Gastrocnemius medialis (tissue), 4 donors: ENCODE measurements at regions not wholly inside any gene's neighbourhood (a gene's known extent, or its start where the extent isn't known, plus 50 kb on each side); places are given as distances from the start of the nearest gene placed in this dataset.

Experiments
- ATAC-seq, 2 donors: fragments of 150-250 bp; one replicate each; pipeline ENCODE4 v1.9.1; 2016
- DNase-seq, 2 donors: peaks; one replicate each; pipeline ENCODE4 v3.0.0-alpha.2; 2019
- H3K27ac ChIP-seq, 4 donors: fragments of 200-600 bp; sonication (generic); 1 replicate in 1 of 4; 2 replicates in 3 of 4; pipeline ENCODE4 v1.5.1; 2016 to 2018; ENCODE audit warnings: mild to moderate bottlenecking in 2 of 4, moderate library complexity in 1 of 4
- H3K27me3 ChIP-seq, 3 donors: fragments of 200-600 bp; sonication (generic) in 2 of 3; 1 replicate in 1 of 3; 2 replicates in 2 of 3; pipeline versions ENCODE4 v1.5.1 to v1.6.0; 2016 to 2019; ENCODE audit warnings: mild to moderate bottlenecking in 1 of 3, moderate library complexity in 1 of 3
- H3K36me3 ChIP-seq, 2 donors: fragments of 200-600 bp; sonication (generic) in 1 of 2; one replicate each; pipeline ENCODE4 v1.5.1; 2017 to 2018
- H3K4me1 ChIP-seq, 2 donors: fragments of 200-600 bp; sonication (generic) in 1 of 2; one replicate each; pipeline ENCODE4 v1.5.1; 2016 to 2017; ENCODE audit warnings: mild to moderate bottlenecking in 2 of 2
- H3K4me3 ChIP-seq, 4 donors: fragments of 200-600 bp; sonication (generic) in 3 of 4; 1 replicate in 1 of 4; 2 replicates in 3 of 4; pipeline ENCODE4 v1.5.1; 2016 to 2019; ENCODE audit warnings: mild to moderate bottlenecking in 2 of 4
- H3K9me3 ChIP-seq, 3 donors: fragments of 200-600 bp; sonication (generic) in 2 of 3; 1 replicate in 1 of 3; 2 replicates in 2 of 3; pipeline ENCODE4 v1.5.1; 2016 to 2019
- POLR2A ChIP-seq, 2 donors: fragments of 450-650 bp; IDR thresholded peaks; one replicate each; pipeline ENCODE4 v1.6.1; 2017; ENCODE audit warnings: antibody characterized with exemption in 2 of 2, mild to moderate bottlenecking in 2 of 2, moderate library complexity in 2 of 2
- in situ Hi-C, 4 donors: fragments of 200-750 bp; cut with MboI; loops; one replicate each; pipeline versions ENCODE4 v1.15.0 to v1.8.0; 2017; ENCODE audit warnings: low sequenced_read_pairs in 4 of 4
- intact Hi-C: fragments of 100-400 bp; cut with DNase I; formaldehyde crosslinking; loops from one replicate; pipeline ENCODE4 v1.15.1; 2023; ENCODE audit warnings: low total_unique reads
- TF ChIP-seq, protein P1 (sequence below), 5 experiments: fragments of 450-650 bp in 3 of 5; fragments of 200-600 bp in 2 of 5; sonication (generic) in 2 of 5; IDR thresholded peaks in 4 of 5; conservative IDR thresholded peaks in 1 of 5; 1 replicate in 4 of 5; 2 replicates in 1 of 5; pipeline ENCODE4 v1.5.1; 2016 to 2019; ENCODE audit warnings: antibody characterized with exemption in 5 of 5, mild to moderate bottlenecking in 3 of 5, moderate library complexity in 3 of 5

GRCh38 chr15:34673241-34673640, 81.6 kb downstream of the GJD2 start:
- in situ Hi-C loops = no loop called here
- no peak for TF ChIP-seq POLR2A (IDR thresholded peaks at IDR 0.05)
- TF ChIP-seq, protein P1, sequence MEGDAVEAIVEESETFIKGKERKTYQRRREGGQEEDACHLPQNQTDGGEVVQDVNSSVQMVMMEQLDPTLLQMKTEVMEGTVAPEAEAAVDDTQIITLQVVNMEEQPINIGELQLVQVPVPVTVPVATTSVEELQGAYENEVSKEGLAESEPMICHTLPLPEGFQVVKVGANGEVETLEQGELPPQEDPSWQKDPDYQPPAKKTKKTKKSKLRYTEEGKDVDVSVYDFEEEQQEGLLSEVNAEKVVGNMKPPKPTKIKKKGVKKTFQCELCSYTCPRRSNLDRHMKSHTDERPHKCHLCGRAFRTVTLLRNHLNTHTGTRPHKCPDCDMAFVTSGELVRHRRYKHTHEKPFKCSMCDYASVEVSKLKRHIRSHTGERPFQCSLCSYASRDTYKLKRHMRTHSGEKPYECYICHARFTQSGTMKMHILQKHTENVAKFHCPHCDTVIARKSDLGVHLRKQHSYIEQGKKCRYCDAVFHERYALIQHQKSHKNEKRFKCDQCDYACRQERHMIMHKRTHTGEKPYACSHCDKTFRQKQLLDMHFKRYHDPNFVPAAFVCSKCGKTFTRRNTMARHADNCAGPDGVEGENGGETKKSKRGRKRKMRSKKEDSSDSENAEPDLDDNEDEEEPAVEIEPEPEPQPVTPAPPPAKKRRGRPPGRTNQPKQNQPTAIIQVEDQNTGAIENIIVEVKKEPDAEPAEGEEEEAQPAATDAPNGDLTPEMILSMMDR (IDR thresholded peaks at IDR 0.05 in 4 of 5, conservative IDR thresholded peaks at IDR 0.05 in 1 of 5) = no peak
- intact Hi-C loops = no loop called here
- Histone ChIP-seq H3K4me3 (no peak overlapping the region), H3K9me3 (no peaks in the 10 kb centered on the region), H3K27me3 (no peaks in the 10 kb centered on the region), H3K4me1 (no peaks in the 10 kb centered on the region), H3K27ac (no peak overlapping the region), H3K36me3 (no peaks in the 10 kb centered on the region)
- ATAC-seq (no peak), DNase-seq (no peak)

GRCh38 chr15:34665498-34666116, 82.2 kb upstream of the GOLGA8B start:
- DNase-seq = no peak
- H3K9me3 ChIP-seq = no peaks in the 10 kb centered on the region
- intact Hi-C loops = no loop called here
- no peak overlapping the region for H3K27ac ChIP-seq
- no peaks in the 10 kb centered on the region for H3K27me3 ChIP-seq
- in situ Hi-C loops = no loop called here
- no peaks in the 10 kb centered on the region for H3K4me1 ChIP-seq
- no peaks in the 10 kb centered on the region for H3K36me3 ChIP-seq
- no peak overlapping the region for H3K4me3 ChIP-seq
- TF ChIP-seq, protein P1 (IDR thresholded peaks at IDR 0.05 in 4 of 5, conservative IDR thresholded peaks at IDR 0.05 in 1 of 5) = no peak
- no peak for TF ChIP-seq POLR2A (IDR thresholded peaks at IDR 0.05)
- ATAC-seq = no peak

DNA sequence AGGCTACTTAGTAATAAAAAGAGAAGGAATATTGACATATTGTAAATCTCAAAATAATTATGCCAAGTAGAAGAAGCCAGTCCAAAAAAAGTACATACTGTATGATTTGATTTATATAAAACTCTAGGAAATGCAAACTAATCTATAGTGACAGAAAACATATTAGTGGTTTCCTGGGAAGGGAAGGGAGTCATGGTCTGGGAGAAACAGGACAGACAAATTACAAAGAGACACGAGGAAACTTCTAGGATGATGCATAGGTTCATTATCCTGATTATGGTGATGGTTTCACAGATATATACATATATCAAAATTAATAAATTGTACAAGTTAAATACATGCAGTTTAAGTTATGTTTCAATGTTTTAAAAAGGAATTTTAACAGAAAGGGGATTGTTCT, 81.0 kb upstream of the GOLGA8B start:
- Histone ChIP-seq H3K9me3 (no peaks in the 10 kb centered on the region), H3K4me1 (no peaks in the 10 kb centered on the region), H3K27ac (no peak overlapping the region), H3K27me3 (no peaks in the 10 kb centered on the region), H3K4me3 (no peak overlapping the region), H3K36me3 (no peaks in the 10 kb centered on the region)
- in situ Hi-C loops (no loop called here), intact Hi-C loops (no loop called here)
- no peak for TF ChIP-seq POLR2A (IDR thresholded peaks at IDR 0.05)
- TF ChIP-seq, protein P1 (IDR thresholded peaks at IDR 0.05 in 4 of 5, conservative IDR thresholded peaks at IDR 0.05 in 1 of 5) = no peak
- no peak for ATAC-seq
- DNase-seq = no peak

- no peak overlapping the region for H3K4me3 ChIP-seq
- no peak overlapping the region for H3K27ac ChIP-seq
- no peaks in the 10 kb centered on the region for H3K4me1 ChIP-seq
- H3K36me3 ChIP-seq = no peaks in the 10 kb centered on the region
- intact Hi-C loops (no loop called here), in situ Hi-C loops (no loop called here)
- no peak for DNase-seq
- TF ChIP-seq, protein P1 (IDR thresholded peaks at IDR 0.05 in 4 of 5, conservative IDR thresholded peaks at IDR 0.05 in 1 of 5) = no peak
- no peak for TF ChIP-seq POLR2A (IDR thresholded peaks at IDR 0.05)
- no peak for ATAC-seq
- no peaks in the 10 kb centered on the region for H3K9me3 ChIP-seq
- H3K27me3 ChIP-seq = no peaks in the 10 kb centered on the region
These were observed 79.7 kb upstream of the GOLGA8B start for GRCh38 chr15:34663101-34663500.

DNA sequence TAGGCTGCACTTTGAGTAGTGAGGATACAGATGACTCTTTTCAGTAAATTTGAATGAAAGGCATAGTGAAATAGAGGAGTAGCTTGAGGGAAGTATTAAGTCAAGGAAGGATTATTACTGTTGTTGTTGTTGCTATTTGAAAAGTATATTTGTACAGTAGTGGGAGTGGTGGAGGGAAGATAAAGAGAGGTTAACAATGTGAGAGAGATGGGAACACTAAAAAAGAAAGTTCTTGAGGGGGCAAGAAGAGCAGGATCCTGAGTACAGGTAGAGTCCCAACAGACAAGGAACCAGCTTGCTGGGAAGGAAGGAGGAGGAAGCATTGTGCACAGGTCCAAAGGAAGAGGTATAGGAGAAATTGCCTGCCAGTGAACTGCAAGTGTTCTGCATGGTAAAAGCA, 75.6 kb upstream of the GOLGA8B start:
- TF ChIP-seq POLR2A (IDR thresholded peaks at IDR 0.05) = no peak
- TF ChIP-seq, protein P1 (IDR thresholded peaks at IDR 0.05 in 4 of 5, conservative IDR thresholded peaks at IDR 0.05 in 1 of 5) = no peak

More for the DNA sequence above, 75.6 kb upstream of the GOLGA8B start:
- intact Hi-C loops = no loop called here
- no peak for DNase-seq
- Histone ChIP-seq H3K27me3 (no peaks in the 10 kb centered on the region), H3K4me1 (no peaks in the 10 kb centered on the region), H3K36me3 (no peaks in the 10 kb centered on the region), H3K4me3 (no peak overlapping the region), H3K27ac (no peak overlapping the region), H3K9me3 (no peaks in the 10 kb centered on the region)
- in situ Hi-C loops = no loop called here
- no peak for ATAC-seq
